NCI-H1930 (cell line): ENCODE measurements at regions not wholly inside any gene's neighbourhood (a gene's known extent, or its start where the extent isn't known, plus 50 kb on each side); places are given as distances from the start of the nearest gene placed in this dataset.
"Not testable (repeated sequence)": the region's sequence is repeated elsewhere in the genome, so short reads cannot be mapped to it uniquely, and the experiment has no call there.

Experiments used
- DNase-seq, 2 experiments: peaks; one replicate each; lab custom pipeline; 2025; lab: John Stamatoyannopoulos, UW

GRCh38 chr7:124635416-124635815, 130.2 kb downstream of the GPR37 start:
- DNase-seq = no peak

GRCh38 chr7:124633740-124634139, 131.9 kb downstream of the GPR37 start:
- no peak for DNase-seq

- DNase-seq = no peak
Measured at GRCh38 chr7:124630395-124630794, 135.2 kb downstream of the GPR37 start.

- no peak for DNase-seq
Measured at GRCh38 chr7:124618871-124619270, 146.7 kb downstream of the GPR37 start.

- not testable (repeated sequence) for DNase-seq
Measured at GRCh38 chr7:124618051-124618450, 147.5 kb downstream of the GPR37 start.

- no peak for DNase-seq
Measured at GRCh38 chr7:124603066-124603465, 162.5 kb downstream of the GPR37 start.

GRCh38 chr7:124597509-124597908, 168.1 kb downstream of the GPR37 start:
- no peak for DNase-seq

- DNase-seq = no peak
Measured at GRCh38 chr7:124596881-124597280, 168.7 kb downstream of the GPR37 start.

GRCh38 chr7:124590814-124591213, 174.8 kb downstream of the GPR37 start:
- DNase-seq = no peak

GRCh38 chr7:124577256-124577655, 188.3 kb downstream of the GPR37 start:
- no peak for DNase-seq

GRCh38 chr7:124575176-124575575, 190.4 kb downstream of the GPR37 start:
- DNase-seq = no peak

GRCh38 chr7:124570558-124570957, 195.0 kb downstream of the GPR37 start:
- no peak for DNase-seq

- DNase-seq = no peak
Measured at GRCh38 chr7:124566583-124566982, 199.0 kb downstream of the GPR37 start.

- no peak for DNase-seq
Measured at GRCh38 chr7:124557587-124557986, 208.0 kb downstream of the GPR37 start.

GRCh38 chr7:124557101-124557500, 208.5 kb downstream of the GPR37 start:
- DNase-seq = no peak

GRCh38 chr7:124553502-124553901, 212.1 kb downstream of the GPR37 start:
- DNase-seq = no peak

GRCh38 chr7:124552217-124552616, 213.4 kb downstream of the GPR37 start:
- DNase-seq = no peak

- no peak for DNase-seq
Measured at GRCh38 chr7:124550036-124550435, 215.6 kb downstream of the GPR37 start.

- no peak for DNase-seq
Measured at GRCh38 chr7:124542476-124542875, 223.1 kb downstream of the GPR37 start.

- DNase-seq = no peak
Measured at GRCh38 chr7:124536156-124536762, 229.3 kb downstream of the GPR37 start.

- no peak for DNase-seq
Measured at GRCh38 chr7:124532166-124532565, 233.4 kb downstream of the GPR37 start.

- no peak for DNase-seq
Measured at GRCh38 chr7:124516911-124517310, 248.7 kb downstream of the GPR37 start.

GRCh38 chr7:124515106-124515830, 250.3 kb downstream of the GPR37 start:
- DNase-seq = no peak

- DNase-seq = no peak
Measured at GRCh38 chr7:124514471-124514870, 251.1 kb downstream of the GPR37 start.
